ENCODE measurements at regions not wholly inside any gene's neighbourhood (a gene's known extent, or its start where the extent isn't known, plus 50 kb on each side); places are given as distances from the start of the nearest gene placed in this dataset.

- in situ Hi-C loops (cut with MboI) (no loop called here), intact Hi-C loops (cut with micrococcal nuclease; ENCODE audit: unreplicated experiment) (no loop called here)
- no peaks in the 10 kb centered on the region for H4K20me1 ChIP-seq (ENCODE audit: control insufficient read depth, insufficient read depth)
- ChIA-PET POLR2A (no interaction called here), SMC1A (ENCODE audit: uncharacterized antibody, unreplicated experiment) (no interaction called here), CTCF (no interaction called here), RAD21 (ENCODE audit: unreplicated experiment) (no interaction called here)
- no peak overlapping the region for H3K4me3 ChIP-seq
- TF ChIP-seq JUND (IDR thresholded peaks at IDR 0.05; ENCODE audit: low read depth, low read length) (no peak), BCL3 (IDR thresholded peaks at IDR 0.05; ENCODE audit: borderline replicate concordance, insufficient read depth, low read depth, low read length, poor library complexity, severe bottlenecking) (no peak)
- no peak for FAIRE-seq
- H3K27me3 ChIP-seq (replicated peaks in 1 of 2; ENCODE audit: control insufficient read depth in 2 of 2, insufficient read depth in 2 of 2, low read length in 1 of 2) = no peaks in the 10 kb centered on the region; a peak in 1 of 4 replicates
- H3K9me3 ChIP-seq (replicated peaks; ENCODE audit: control insufficient read depth, insufficient read depth, low read length) = no peaks in the 10 kb centered on the region
- no peak overlapping the region for H3K4me2 ChIP-seq (ENCODE audit: control insufficient read depth, insufficient read depth)
- no peak overlapping the region for H3K27ac ChIP-seq (ENCODE audit: control insufficient read depth, insufficient read depth)
- no peak for ATAC-seq
- H3K9ac ChIP-seq (ENCODE audit: control insufficient read depth, insufficient read depth, low read length) = no peak overlapping the region
- no TSS peak for BruUV-seq (replicated peaks)
- no peak overlapping the region for H2AFZ ChIP-seq (ENCODE audit: control insufficient read depth, low read depth, low read length)
- H3K36me3 ChIP-seq (ENCODE audit: control insufficient read depth in 2 of 2, insufficient read depth in 2 of 2, low read length in 1 of 2) = no peaks in the 10 kb centered on the region
- H3K4me1 ChIP-seq (ENCODE audit: control insufficient read depth, insufficient read depth, low read length) = no peaks in the 10 kb centered on the region
- 32% methylated on average over 6 of the region's 6 CpGs for WGBS (ENCODE audit: insufficient coverage, insufficient replicate concordance, low lambda C conversion rate, missing lambda C conversion rate)
- H3K79me2 ChIP-seq (ENCODE audit: control insufficient read depth, insufficient read depth, low read length) = no peaks in the 10 kb centered on the region
- no peak for DNase-seq (ENCODE audit: low read depth, low spot score)
Observed at GRCh38 chr9:19660019-19660418, 128.8 kb downstream of the SLC24A2 start.

- H3K36me3 ChIP-seq (ENCODE audit: control insufficient read depth in 2 of 2, insufficient read depth in 2 of 2, low read length in 1 of 2) = no peaks in the 10 kb centered on the region
- RAD21 ChIA-PET (ENCODE audit: unreplicated experiment) = no interaction called here
- DNase-seq (ENCODE audit: low read depth, low spot score) (no peak), FAIRE-seq (no peak), ATAC-seq (no peak)
- in situ Hi-C loops (cut with MboI) = no loop called here
- no peaks in the 10 kb centered on the region for H3K4me1 ChIP-seq (ENCODE audit: control insufficient read depth, insufficient read depth, low read length)
- TF ChIP-seq ZNF622 (IDR thresholded peaks at IDR 0.05) (no peak), CHD2 (IDR thresholded peaks at IDR 0.05; ENCODE audit: borderline replicate concordance, low read depth, low read length) (no peak), EZH2 (IDR thresholded peaks at IDR 0.05; ENCODE audit: borderline replicate concordance, control insufficient read depth, low read depth, low read length) (no peak), ZBED1 (IDR thresholded peaks at IDR 0.05; ENCODE audit: borderline replicate concordance) (no peak), E2F4 (IDR thresholded peaks at IDR 0.05; ENCODE audit: low read depth, low read length) (no peak), MYB (IDR thresholded peaks at IDR 0.05; ENCODE audit: borderline replicate concordance, low read depth, low read length) (no peak), RUNX3 (IDR thresholded peaks at IDR 0.05; ENCODE audit: low read length) (no peak)
- no peak overlapping the region for H3K9ac ChIP-seq (ENCODE audit: control insufficient read depth, insufficient read depth, low read length)
- H4K20me1 ChIP-seq (ENCODE audit: control insufficient read depth, insufficient read depth) = no peaks in the 10 kb centered on the region
- CTCF ChIA-PET = interaction anchor here (0.6 kb wide), 1 partner anchor 354 kb away, joined by 3 read pairs; no protein-coding TSS in a partner anchor
- H3K4me3 ChIP-seq = no peak overlapping the region
- POLR2A ChIA-PET = no interaction called here
- H2AFZ ChIP-seq (ENCODE audit: control insufficient read depth, low read depth, low read length) = no peak overlapping the region
- 68% methylated on average over 4 of the region's 4 CpGs for WGBS (ENCODE audit: insufficient coverage, insufficient replicate concordance, low lambda C conversion rate, missing lambda C conversion rate)
- H3K27me3 ChIP-seq (replicated peaks in 1 of 2; ENCODE audit: control insufficient read depth in 2 of 2, insufficient read depth in 2 of 2, low read length in 1 of 2) = no peaks in the 10 kb centered on the region; a peak in 2 of 4 replicates
- intact Hi-C loops (cut with micrococcal nuclease; ENCODE audit: unreplicated experiment) = no loop called here
- no peak overlapping the region for H3K4me2 ChIP-seq (ENCODE audit: control insufficient read depth, insufficient read depth)
- no peaks in the 10 kb centered on the region for H3K9me3 ChIP-seq (replicated peaks; ENCODE audit: control insufficient read depth, insufficient read depth, low read length)
- SMC1A ChIA-PET (ENCODE audit: uncharacterized antibody, unreplicated experiment) = no interaction called here
- BruUV-seq (replicated peaks) = no TSS peak
- H3K79me2 ChIP-seq (ENCODE audit: control insufficient read depth, insufficient read depth, low read length) = no peaks in the 10 kb centered on the region
- H3K27ac ChIP-seq (ENCODE audit: control insufficient read depth, insufficient read depth) = no peak overlapping the region
Observed at GRCh38 chr9:19656704-19657103, 132.1 kb downstream of the SLC24A2 start.
